ENCODE measurements at regions not wholly inside any gene's neighbourhood (a gene's known extent, or its start where the extent isn't known, plus 50 kb on each side); places are given as distances from the start of the nearest gene placed in this dataset.

DNA sequence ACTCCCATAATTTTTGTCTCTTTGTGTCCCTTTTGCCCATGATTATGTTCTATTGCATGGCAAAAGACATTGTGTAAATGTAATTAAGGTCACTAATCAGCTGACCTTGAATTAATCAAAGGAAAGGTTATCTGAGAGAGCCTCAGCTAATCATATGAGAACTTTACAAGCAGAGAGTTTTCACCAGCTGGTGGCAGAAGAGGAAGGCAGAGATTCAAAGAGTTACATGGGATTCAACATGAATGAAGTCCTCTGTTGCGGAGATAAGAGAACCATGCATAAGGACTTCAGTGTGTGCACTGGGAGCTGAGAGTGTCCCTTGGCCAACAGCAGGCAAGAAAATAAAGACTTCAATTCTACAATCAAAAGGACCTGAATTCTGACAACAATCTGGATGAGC, 494.1 kb upstream of the ARID1B start:
- H2AFZ ChIP-seq = no peak overlapping the region
- H3K36me3 ChIP-seq (ENCODE audit: low read depth) = no peaks in the 10 kb centered on the region
- H3K27me3 ChIP-seq (replicated peaks; ENCODE audit: insufficient read depth) = no peaks in the 10 kb centered on the region
- WGBS, 2 experiments (ENCODE audit: low coverage in 1 of 2, low lambda C conversion rate in 2 of 2, missing lambda C conversion rate in 2 of 2) = 65 to 74% methylated on average over 1 of the region's 1 CpG
- H3F3A ChIP-seq (ENCODE audit: insufficient read depth) = no peaks in the 10 kb centered on the region
- TF ChIP-seq EZH2phosphoT487 (IDR thresholded peaks at IDR 0.05; ENCODE audit: insufficient read depth, low read depth) = no peak
- TF ChIP-seq EZH2 (IDR thresholded peaks at IDR 0.05; ENCODE audit: insufficient read depth, poor library complexity, severe bottlenecking) = no peak
- no peak overlapping the region for H3K27ac ChIP-seq
- no peaks in the 10 kb centered on the region for H3K9me2 ChIP-seq (ENCODE audit: insufficient read depth)
- no peaks in the 10 kb centered on the region for H3K79me2 ChIP-seq (ENCODE audit: insufficient read depth)
- in situ Hi-C loops (cut with MboI) = no loop called here
- H3K4me2 ChIP-seq (ENCODE audit: unreplicated experiment) = no peak overlapping the region
- DNase-seq = no peak
- H4K20me1 ChIP-seq (ENCODE audit: insufficient read depth) = no peaks in the 10 kb centered on the region
- H3K9me3 ChIP-seq (ENCODE audit: low read depth) = no peaks in the 10 kb centered on the region
- H3K4me1 ChIP-seq (ENCODE audit: insufficient read depth) = no peaks in the 10 kb centered on the region
- no peak overlapping the region for H3K9ac ChIP-seq
- no peak overlapping the region for H3K4me3 ChIP-seq

DNA sequence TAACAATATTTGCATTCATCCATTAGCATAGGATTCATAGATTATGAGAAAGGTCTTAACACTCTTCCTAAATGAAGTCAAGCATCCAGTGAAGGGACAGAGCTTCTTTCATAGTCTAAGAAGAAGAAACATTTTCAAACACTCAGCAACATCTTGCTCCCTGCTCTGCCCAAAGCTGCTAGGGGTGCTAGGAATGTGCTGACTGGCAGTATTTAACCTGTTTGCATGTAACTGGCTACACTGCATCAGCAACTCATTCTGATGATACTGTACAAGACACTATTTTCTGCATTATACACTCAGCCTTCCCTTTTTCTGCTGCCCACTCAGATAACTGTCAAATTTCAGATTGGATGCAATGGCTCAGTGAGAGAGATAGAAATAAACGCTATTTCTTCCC, 495.1 kb upstream of the ARID1B start:
- no peaks in the 10 kb centered on the region for H3K79me2 ChIP-seq (ENCODE audit: insufficient read depth)
- no peak overlapping the region for H3K27ac ChIP-seq
- no peak overlapping the region for H3K9ac ChIP-seq
- H3F3A ChIP-seq (ENCODE audit: insufficient read depth) = no peaks in the 10 kb centered on the region
- no peaks in the 10 kb centered on the region for H3K36me3 ChIP-seq (ENCODE audit: low read depth)
- WGBS, 2 experiments (ENCODE audit: low coverage in 1 of 2, low lambda C conversion rate in 2 of 2, missing lambda C conversion rate in 2 of 2) = 5 to 10% methylated on average over 1 of the region's 1 CpG
- in situ Hi-C loops (cut with MboI) = no loop called here
- TF ChIP-seq EZH2 (IDR thresholded peaks at IDR 0.05; ENCODE audit: insufficient read depth, poor library complexity, severe bottlenecking) = no peak
- TF ChIP-seq EZH2phosphoT487 (IDR thresholded peaks at IDR 0.05; ENCODE audit: insufficient read depth, low read depth) = no peak
- no peak overlapping the region for H3K4me2 ChIP-seq (ENCODE audit: unreplicated experiment)
- H3K9me2 ChIP-seq (ENCODE audit: insufficient read depth) = no peaks in the 10 kb centered on the region
- no peak for DNase-seq
- H4K20me1 ChIP-seq (ENCODE audit: insufficient read depth) = no peaks in the 10 kb centered on the region
- H3K4me3 ChIP-seq = no peak overlapping the region
- no peaks in the 10 kb centered on the region for H3K27me3 ChIP-seq (replicated peaks; ENCODE audit: insufficient read depth)
- H3K4me1 ChIP-seq (ENCODE audit: insufficient read depth) = no peaks in the 10 kb centered on the region
- no peak overlapping the region for H2AFZ ChIP-seq
- no peaks in the 10 kb centered on the region for H3K9me3 ChIP-seq (ENCODE audit: low read depth)

DNA sequence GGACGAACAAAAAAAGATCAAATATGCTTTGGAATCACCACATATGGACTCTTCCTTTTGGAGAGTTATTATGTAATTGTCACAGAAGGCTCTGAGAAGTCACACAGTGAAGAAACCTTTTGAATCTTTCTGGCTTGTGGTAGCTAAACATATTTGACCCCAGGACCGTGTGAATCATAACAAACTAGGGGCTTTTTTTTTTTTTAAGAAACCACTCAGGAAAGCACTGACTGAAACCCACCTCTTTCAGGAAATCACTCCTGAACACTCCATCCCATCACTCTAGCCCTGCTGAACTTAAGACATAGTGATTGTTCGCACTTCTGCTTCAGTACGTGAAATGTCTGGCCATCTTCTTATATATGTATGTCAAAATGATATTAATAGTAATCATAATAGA, 495.9 kb upstream of the ARID1B start:
- in situ Hi-C loops (cut with MboI) = no loop called here
- Histone ChIP-seq H3K27me3 (replicated peaks; ENCODE audit: insufficient read depth) (no peaks in the 10 kb centered on the region), H3K79me2 (ENCODE audit: insufficient read depth) (no peaks in the 10 kb centered on the region), H3K4me1 (ENCODE audit: insufficient read depth) (no peaks in the 10 kb centered on the region), H3F3A (ENCODE audit: insufficient read depth) (no peaks in the 10 kb centered on the region), H3K27ac (no peak overlapping the region), H3K4me2 (ENCODE audit: unreplicated experiment) (no peak overlapping the region), H3K4me3 (no peak overlapping the region), H3K9me2 (ENCODE audit: insufficient read depth) (no peaks in the 10 kb centered on the region), H3K9ac (no peak overlapping the region), H3K9me3 (ENCODE audit: low read depth) (no peaks in the 10 kb centered on the region), H3K36me3 (ENCODE audit: low read depth) (no peaks in the 10 kb centered on the region), H2AFZ (no peak overlapping the region), H4K20me1 (ENCODE audit: insufficient read depth) (no peaks in the 10 kb centered on the region)
- TF ChIP-seq EZH2 (IDR thresholded peaks at IDR 0.05; ENCODE audit: insufficient read depth, poor library complexity, severe bottlenecking) = no peak
- no peak for TF ChIP-seq EZH2phosphoT487 (IDR thresholded peaks at IDR 0.05; ENCODE audit: insufficient read depth, low read depth)
- WGBS, 2 experiments (ENCODE audit: low coverage in 1 of 2, low lambda C conversion rate in 2 of 2, missing lambda C conversion rate in 2 of 2) = 35 to 38% methylated on average over 4 of the region's 4 CpGs
- no peak for DNase-seq

- 30 to 34% methylated on average over 4 of the region's 4 CpGs for WGBS, 2 experiments (ENCODE audit: low coverage in 1 of 2, low lambda C conversion rate in 2 of 2, missing lambda C conversion rate in 2 of 2)
- no peaks in the 10 kb centered on the region for H3K36me3 ChIP-seq (ENCODE audit: low read depth)
- DNase-seq = no peak
- H3K27ac ChIP-seq = no peak overlapping the region
- no peaks in the 10 kb centered on the region for H4K20me1 ChIP-seq (ENCODE audit: insufficient read depth)
- H3K9me2 ChIP-seq (ENCODE audit: insufficient read depth) = no peaks in the 10 kb centered on the region
- H3F3A ChIP-seq (ENCODE audit: insufficient read depth) = no peaks in the 10 kb centered on the region
- no peak overlapping the region for H2AFZ ChIP-seq
- no peak overlapping the region for H3K9ac ChIP-seq
- H3K4me1 ChIP-seq (ENCODE audit: insufficient read depth) = no peaks in the 10 kb centered on the region
- no peaks in the 10 kb centered on the region for H3K27me3 ChIP-seq (replicated peaks; ENCODE audit: insufficient read depth)
- no peak overlapping the region for H3K4me2 ChIP-seq (ENCODE audit: unreplicated experiment)
- H3K4me3 ChIP-seq = no peak overlapping the region
- no peaks in the 10 kb centered on the region for H3K9me3 ChIP-seq (ENCODE audit: low read depth)
- in situ Hi-C loops (cut with MboI) = no loop called here
- TF ChIP-seq EZH2phosphoT487 (IDR thresholded peaks at IDR 0.05; ENCODE audit: insufficient read depth, low read depth) = no peak
- TF ChIP-seq EZH2 (IDR thresholded peaks at IDR 0.05; ENCODE audit: insufficient read depth, poor library complexity, severe bottlenecking) = no peak
- H3K79me2 ChIP-seq (ENCODE audit: insufficient read depth) = no peaks in the 10 kb centered on the region
These were observed 497.1 kb upstream of the ARID1B start for GRCh38 chr6:156280065-156280464.

Measured in GM23248 (cell line).